WTC11 (cell line): ENCODE measurements at regions not wholly inside any gene's neighbourhood (a gene's known extent, or its start where the extent isn't known, plus 50 kb on each side); places are given as distances from the start of the nearest gene placed in this dataset.

Experiments used
- ATAC-seq: fragments of 200-7000 bp; cut with Tn5 transposase; 2 replicates; pipeline ENCODE4 v1.10.0; 2021; ENCODE audit warnings: mild to moderate bottlenecking, moderate library complexity
- CTCF ChIA-PET: fragments of 300-600 bp; sonication (Branson Sonifier 250); formaldehyde crosslinking; loops from one replicate; lab custom pipeline; 2021; ENCODE audit warnings: antibody characterized with exemption; lab: Charles Lee
- POLR2A ChIA-PET: fragments of 350-600 bp; sonication (Branson Sonifier 250); formaldehyde crosslinking; loops from one replicate; lab custom pipeline; 2021; ENCODE audit warnings: antibody characterized with exemption; lab: Charles Lee
- DNase-seq: peaks from one replicate; pipeline ENCODE4 v3.0.0; 2021; ENCODE audit warnings: low spot score
- H3K27ac Mint-ChIP-seq: 2 replicates; pipeline ENCODE4 v1.8.0; 2021; ENCODE audit warnings: mixed read lengths
- H3K27me3 Mint-ChIP-seq: 2 replicates; pipeline ENCODE4 v1.8.0; 2021; ENCODE audit warnings: low read depth, mild to moderate bottlenecking, moderate library complexity, mixed read lengths
- H3K36me3 Mint-ChIP-seq: 2 replicates; pipeline ENCODE4 v1.8.0; 2021; ENCODE audit warnings: mixed read lengths
- H3K4me1 Mint-ChIP-seq: 2 replicates; pipeline ENCODE4 v1.8.0; 2022; ENCODE audit warnings: mixed read lengths
- H3K4me3 Mint-ChIP-seq: 2 replicates; pipeline ENCODE4 v1.8.0; 2021; ENCODE audit warnings: mild to moderate bottlenecking, moderate library complexity, mixed read lengths
- H3K9me3 Mint-ChIP-seq: 2 replicates; pipeline ENCODE4 v1.8.0; 2021; ENCODE audit warnings: mixed read lengths
- AFF4 ChIP-seq: sonication (generic); formaldehyde crosslinking; IDR thresholded peaks from 2 replicates; pipeline ENCODE4 v1.8.1; 2023; ENCODE audit warnings: mild to moderate bottlenecking, missing genetic modification reagents, borderline replicate concordance
- ATF3 ChIP-seq: sonication (generic); formaldehyde crosslinking; conservative IDR thresholded peaks from 2 replicates; pipeline ENCODE4 v1.8.1; 2022; ENCODE audit warnings: mild to moderate bottlenecking, missing genetic modification reagents
- ATF6 ChIP-seq: sonication (generic); formaldehyde crosslinking; IDR thresholded peaks from 2 replicates; pipeline ENCODE4 v1.8.1; 2023; ENCODE audit warnings: mild to moderate bottlenecking, missing genetic modification reagents
- CBFB ChIP-seq: sonication (generic); formaldehyde crosslinking; IDR thresholded peaks from 2 replicates; pipeline ENCODE4 v1.8.1; 2022; ENCODE audit warnings: mild to moderate bottlenecking, low read depth, missing genetic modification reagents
- ESRRA ChIP-seq: sonication (generic); formaldehyde crosslinking; IDR thresholded peaks from 2 replicates; pipeline ENCODE4 v1.8.1; 2022; ENCODE audit warnings: mild to moderate bottlenecking, missing genetic modification reagents, borderline replicate concordance
- ETV6 ChIP-seq: sonication (generic); formaldehyde crosslinking; IDR thresholded peaks from 2 replicates; pipeline ENCODE4 v1.8.1; 2022; ENCODE audit warnings: mild to moderate bottlenecking, missing genetic modification reagents
- FOXJ3 ChIP-seq: sonication (generic); formaldehyde crosslinking; IDR thresholded peaks from 2 replicates; pipeline ENCODE4 v1.9.0; 2021; ENCODE audit warnings: missing genetic modification reagents, mild to moderate bottlenecking, borderline replicate concordance
- GTF2I ChIP-seq: fragments of 250-450 bp; sonication (Bioruptor Pico); conservative IDR thresholded peaks from 2 replicates; pipeline ENCODE4 v1.4.0; 2021; ENCODE audit warnings: mild to moderate bottlenecking
- KAT7 ChIP-seq: sonication (generic); formaldehyde crosslinking; IDR thresholded peaks from 2 replicates; pipeline ENCODE4 v1.8.1; 2023; ENCODE audit warnings: missing genetic modification reagents, mild to moderate bottlenecking, borderline replicate concordance
- MYBL2 ChIP-seq: sonication (generic); formaldehyde crosslinking; IDR thresholded peaks from 2 replicates; pipeline ENCODE4 v1.8.1; 2023; ENCODE audit warnings: mild to moderate bottlenecking, moderate library complexity, missing genetic modification reagents
- NFYB ChIP-seq: sonication (generic); formaldehyde crosslinking; conservative IDR thresholded peaks from 2 replicates; pipeline ENCODE4 v1.8.0; 2022; ENCODE audit warnings: low read depth, missing genetic modification reagents
- NR3C1 ChIP-seq: sonication (generic); formaldehyde crosslinking; conservative IDR thresholded peaks from 2 replicates; pipeline ENCODE4 v1.8.1; 2023; ENCODE audit warnings: low read depth, mild to moderate bottlenecking, missing genetic modification reagents
- OVOL2 ChIP-seq: fragments of 250-450 bp; sonication (Bioruptor Pico); IDR thresholded peaks from 2 replicates; pipeline ENCODE4 v1.9.0; 2021; ENCODE audit warnings: mild to moderate bottlenecking, borderline replicate concordance
- SMAD4 ChIP-seq: sonication (generic); formaldehyde crosslinking; IDR thresholded peaks from 2 replicates; pipeline ENCODE4 v1.8.0; 2022; ENCODE audit warnings: mild to moderate bottlenecking, missing genetic modification reagents
- SOX15 ChIP-seq: fragments of 250-450 bp; sonication (Bioruptor Pico); IDR thresholded peaks from 2 replicates; pipeline ENCODE4 v1.9.0; 2021; ENCODE audit warnings: mild to moderate bottlenecking
- TCF7 ChIP-seq: sonication (generic); formaldehyde crosslinking; IDR thresholded peaks from 2 replicates; pipeline ENCODE4 v1.8.0; 2022; ENCODE audit warnings: mild to moderate bottlenecking, low read depth, missing genetic modification reagents, moderate library complexity
- ZBTB21 ChIP-seq: sonication (generic); formaldehyde crosslinking; IDR thresholded peaks from 2 replicates; pipeline ENCODE4 v1.8.1; 2023; ENCODE audit warnings: mild to moderate bottlenecking, missing genetic modification reagents, borderline replicate concordance
- ZBTB43 ChIP-seq: sonication (generic); formaldehyde crosslinking; IDR thresholded peaks from 2 replicates; pipeline ENCODE4 v1.8.1; 2023; ENCODE audit warnings: mild to moderate bottlenecking, missing genetic modification reagents
- ZNF138 ChIP-seq: sonication (generic); formaldehyde crosslinking; conservative IDR thresholded peaks from 2 replicates; pipeline ENCODE4 v1.8.1; 2022; ENCODE audit warnings: mild to moderate bottlenecking, moderate library complexity, missing genetic modification reagents
- ZNF219 ChIP-seq: sonication (generic); formaldehyde crosslinking; IDR thresholded peaks from 2 replicates; pipeline ENCODE4 v1.8.0; 2023; ENCODE audit warnings: missing genetic modification reagents, mild to moderate bottlenecking, borderline replicate concordance
- ZNF423 ChIP-seq: fragments of 250-450 bp; sonication (Bioruptor Pico); IDR thresholded peaks from 2 replicates; pipeline ENCODE4 v2.1.2; 2022; ENCODE audit warnings: mild to moderate bottlenecking, moderate library complexity
- TF ChIP-seq, protein P1 (sequence below): sonication (generic); formaldehyde crosslinking; IDR thresholded peaks from 2 replicates; pipeline ENCODE4 v1.8.1; 2022; ENCODE audit warnings: low read depth, missing genetic modification reagents, borderline replicate concordance
- TF ChIP-seq, protein P2 (sequence below): fragments of 250-450 bp; sonication (Bioruptor Pico); conservative IDR thresholded peaks from 2 replicates; pipeline ENCODE4 v1.9.0; 2021; ENCODE audit warnings: mild to moderate bottlenecking
- TF ChIP-seq, protein P3 (sequence below): fragments of 250-450 bp; sonication (Bioruptor Pico); IDR thresholded peaks from 2 replicates; pipeline ENCODE4 v1.8.0; 2021; ENCODE audit warnings: mild to moderate bottlenecking

GRCh38 chr3:78176869-78177268 lies 1137.0 kb downstream of the ROBO2 start (continued):
- TF ChIP-seq KAT7 (no peak), FOXJ3 (CRISPR knock-in tag) (no peak), ZNF219 (CRISPR knock-in tag) (no peak), ZNF423 (CRISPR knock-in tag) (no peak), ATF6 (no peak), SMAD4 (no peak), ZNF138 (no peak), ESRRA (CRISPR knock-in tag) (no peak)
- TF ChIP-seq, protein P1, sequence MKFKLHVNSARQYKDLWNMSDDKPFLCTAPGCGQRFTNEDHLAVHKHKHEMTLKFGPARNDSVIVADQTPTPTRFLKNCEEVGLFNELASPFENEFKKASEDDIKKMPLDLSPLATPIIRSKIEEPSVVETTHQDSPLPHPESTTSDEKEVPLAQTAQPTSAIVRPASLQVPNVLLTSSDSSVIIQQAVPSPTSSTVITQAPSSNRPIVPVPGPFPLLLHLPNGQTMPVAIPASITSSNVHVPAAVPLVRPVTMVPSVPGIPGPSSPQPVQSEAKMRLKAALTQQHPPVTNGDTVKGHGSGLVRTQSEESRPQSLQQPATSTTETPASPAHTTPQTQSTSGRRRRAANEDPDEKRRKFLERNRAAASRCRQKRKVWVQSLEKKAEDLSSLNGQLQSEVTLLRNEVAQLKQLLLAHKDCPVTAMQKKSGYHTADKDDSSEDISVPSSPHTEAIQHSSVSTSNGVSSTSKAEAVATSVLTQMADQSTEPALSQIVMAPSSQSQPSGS: no peak

DNA sequence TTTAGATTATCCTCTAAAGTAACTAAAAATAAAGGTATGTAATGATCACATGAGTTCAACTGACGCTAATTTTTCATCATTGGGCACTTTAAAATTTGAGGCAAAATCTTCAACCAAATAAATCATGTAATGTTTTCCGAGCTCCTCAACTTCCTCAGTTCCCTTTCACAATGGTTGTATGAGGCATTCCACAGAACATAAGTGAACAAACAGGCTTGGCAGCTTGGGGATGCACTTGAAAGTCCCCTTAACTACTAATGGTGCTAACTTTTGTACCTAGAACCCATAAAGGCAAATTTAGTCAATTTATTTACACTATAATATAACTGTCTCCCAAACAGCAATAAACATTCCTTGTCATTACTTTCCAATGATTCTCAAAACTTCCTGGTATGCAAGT lies 1137.9 kb downstream of the ROBO2 start:
- Mint-ChIP-seq H3K27ac (no peak overlapping the region), H3K9me3 (no peaks in the 10 kb centered on the region), H3K4me1 (peaks cover 8% of the 10 kb centered on the region), H3K27me3 (no peaks in the 10 kb centered on the region), H3K36me3 (no peaks in the 10 kb centered on the region), H3K4me3 (no peak overlapping the region)
- ATAC-seq (no peak), DNase-seq (no peak)
- ChIA-PET POLR2A (no interaction called here), CTCF (interaction anchor here (1.0 kb wide), 1 partner anchor 8 kb away, joined by 3 read pairs; no protein-coding TSS in a partner anchor)
- TF ChIP-seq CBFB (CRISPR knock-in tag) (no peak), OVOL2 (CRISPR knock-in tag) (no peak), GTF2I (CRISPR knock-in tag) (no peak), ZBTB43 (CRISPR knock-in tag) (no peak), NFYB (no peak), ETV6 (CRISPR knock-in tag) (no peak), ZNF423 (CRISPR knock-in tag) (no peak), TCF7 (CRISPR knock-in tag) (no peak), NR3C1 (CRISPR knock-in tag) (no peak), MYBL2 (CRISPR knock-in tag) (no peak), ZBTB21 (no peak)

DNA sequence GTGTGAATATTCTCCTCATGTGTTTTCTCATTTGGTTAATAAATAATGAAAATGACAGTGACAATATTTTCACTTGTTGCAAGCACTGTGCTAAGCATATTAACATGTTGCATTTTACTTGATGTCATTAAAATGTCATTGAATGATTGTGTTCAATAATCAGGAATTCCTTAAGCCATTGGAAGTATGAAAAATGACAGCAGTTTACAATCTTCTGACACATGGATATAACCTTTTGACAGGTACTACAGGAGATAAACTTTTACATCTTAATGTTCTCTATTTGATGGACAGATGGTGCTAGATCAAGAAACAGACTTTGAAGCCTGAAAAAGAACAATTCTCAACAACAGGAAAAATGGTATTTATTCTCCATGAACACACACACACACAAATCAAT lies 1138.3 kb downstream of the ROBO2 start:
- Mint-ChIP-seq H3K9me3 (no peaks in the 10 kb centered on the region), H3K27me3 (no peaks in the 10 kb centered on the region), H3K27ac (no peak overlapping the region), H3K36me3 (no peaks in the 10 kb centered on the region), H3K4me3 (no peak overlapping the region), H3K4me1 (peaks cover 9% of the 10 kb centered on the region)
- ChIA-PET POLR2A (no interaction called here), CTCF (interaction anchor here (1.0 kb wide), 1 partner anchor 8 kb away, joined by 3 read pairs; no protein-coding TSS in a partner anchor)
- no peak for DNase-seq
- no peak for ATAC-seq
- TF ChIP-seq, protein P2, sequence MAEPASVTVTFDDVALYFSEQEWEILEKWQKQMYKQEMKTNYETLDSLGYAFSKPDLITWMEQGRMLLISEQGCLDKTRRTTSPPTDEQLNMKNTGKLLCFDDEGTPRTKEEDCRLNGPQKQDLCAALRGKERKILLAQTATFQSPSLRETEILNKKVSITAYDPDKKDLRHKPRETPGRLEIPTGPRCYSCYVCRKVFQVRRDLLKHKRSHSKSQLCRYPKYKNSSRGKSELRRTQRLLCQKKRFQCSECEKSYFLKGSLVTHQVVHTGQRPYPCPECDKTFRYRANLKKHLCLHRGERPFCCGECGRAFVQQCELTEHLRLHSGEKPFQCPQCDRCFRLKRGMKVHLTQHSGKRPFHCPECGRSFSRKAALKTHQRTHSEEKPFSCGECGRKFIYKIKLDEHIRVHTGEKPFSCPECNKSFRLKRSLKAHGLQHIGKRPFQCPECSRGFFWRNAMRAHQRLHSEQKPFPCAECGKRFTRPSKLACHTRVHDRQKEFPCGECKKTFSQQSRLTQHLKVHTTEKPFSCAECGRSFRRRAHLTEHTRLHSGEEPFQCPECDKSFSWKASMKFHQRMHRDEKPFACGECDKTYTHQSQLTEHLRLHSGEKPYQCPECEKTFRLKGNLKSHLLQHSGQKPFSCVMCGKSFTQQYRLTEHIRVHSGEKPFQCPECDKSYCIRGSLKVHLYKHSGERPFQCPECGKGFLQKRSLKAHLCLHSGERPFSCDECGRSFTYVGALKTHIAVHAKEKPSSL: no peak
- TF ChIP-seq ATF3 (CRISPR knock-in tag) (no peak), AFF4 (no peak), SOX15 (CRISPR knock-in tag) (no peak)
- TF ChIP-seq, protein P3, sequence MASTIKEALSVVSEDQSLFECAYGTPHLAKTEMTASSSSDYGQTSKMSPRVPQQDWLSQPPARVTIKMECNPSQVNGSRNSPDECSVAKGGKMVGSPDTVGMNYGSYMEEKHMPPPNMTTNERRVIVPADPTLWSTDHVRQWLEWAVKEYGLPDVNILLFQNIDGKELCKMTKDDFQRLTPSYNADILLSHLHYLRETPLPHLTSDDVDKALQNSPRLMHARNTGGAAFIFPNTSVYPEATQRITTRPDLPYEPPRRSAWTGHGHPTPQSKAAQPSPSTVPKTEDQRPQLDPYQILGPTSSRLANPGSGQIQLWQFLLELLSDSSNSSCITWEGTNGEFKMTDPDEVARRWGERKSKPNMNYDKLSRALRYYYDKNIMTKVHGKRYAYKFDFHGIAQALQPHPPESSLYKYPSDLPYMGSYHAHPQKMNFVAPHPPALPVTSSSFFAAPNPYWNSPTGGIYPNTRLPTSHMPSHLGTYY (CRISPR knock-in tag): no peak
